ENCODE measurements at regions not wholly inside any gene's neighbourhood (a gene's known extent, or its start where the extent isn't known, plus 50 kb on each side); places are given as distances from the start of the nearest gene placed in this dataset.

DNA sequence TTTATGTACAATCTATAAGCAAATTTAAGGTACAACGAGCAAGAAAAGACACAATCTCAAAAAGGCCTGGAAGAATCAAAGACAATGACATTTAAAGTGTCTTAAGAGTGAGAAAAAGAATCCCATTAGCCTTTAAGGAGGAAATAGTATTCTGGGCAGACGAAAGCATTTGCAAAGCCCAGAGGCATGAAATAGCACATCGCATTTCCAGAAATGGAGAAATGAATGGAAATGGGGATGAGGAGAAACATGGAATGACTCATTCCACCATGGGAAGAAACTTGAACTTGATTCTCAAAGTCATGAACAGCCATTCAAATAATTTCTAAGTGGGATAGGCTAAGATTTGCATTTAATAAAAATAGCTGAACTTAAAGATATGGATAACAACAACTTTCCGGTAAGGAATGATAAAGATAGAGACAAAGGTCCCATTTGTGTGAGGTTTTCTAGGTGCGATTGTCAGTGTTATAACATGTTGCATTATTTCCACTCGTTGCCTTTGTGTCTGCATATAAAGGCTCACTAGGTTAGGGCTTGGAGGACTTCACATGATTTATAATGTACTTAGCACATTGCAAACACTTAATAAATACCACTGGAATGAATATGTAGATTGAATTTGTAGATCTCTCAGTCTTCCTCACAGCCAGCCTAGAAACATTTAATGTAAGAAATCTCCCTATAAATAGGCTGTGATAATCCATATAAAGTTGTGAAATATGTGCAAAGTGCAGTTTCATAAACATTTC lies 310.3 kb upstream of the KLF6 start:
- CTCF ChIA-PET = no interaction called here
- no peaks in the 10 kb centered on the region for H3K36me3 Mint-ChIP-seq
- DNase-seq (ENCODE audit: low spot score) (no peak), ATAC-seq (no peak)
- no peak overlapping the region for H3K4me3 Mint-ChIP-seq
- POLR2A ChIA-PET = no interaction called here
- no peaks in the 10 kb centered on the region for H3K27me3 Mint-ChIP-seq (ENCODE audit: low read depth)
- H3K27ac Mint-ChIP-seq = no peak overlapping the region
- no peak for TF ChIP-seq NR2C2 (CRISPR knock-in tag; IDR thresholded peaks at IDR 0.05)
- H3K9me3 Mint-ChIP-seq = 0 out of 2 replicates have a peak, but pooled peaks cover 4% of the 10 kb centered on the region
- no peaks in the 10 kb centered on the region; the same call in 1 of the 2 replicates for H3K4me1 Mint-ChIP-seq

DNA sequence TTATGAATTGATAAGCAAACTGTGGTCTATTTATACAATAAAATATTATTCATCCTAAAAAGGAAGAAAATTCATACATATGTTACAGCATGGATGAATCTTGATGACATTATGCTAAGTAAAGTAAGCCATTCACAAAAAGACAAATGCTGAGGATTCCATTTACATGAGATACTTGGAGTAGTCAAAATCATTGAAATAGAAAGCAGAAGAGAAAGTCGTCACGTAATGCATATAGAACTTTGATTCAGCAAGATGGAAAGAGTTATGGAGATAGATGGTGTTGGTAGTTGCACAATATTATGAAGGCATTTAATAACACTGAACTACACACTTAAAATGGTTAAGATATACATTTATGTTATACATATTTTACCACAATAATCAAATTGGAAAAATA lies 309.7 kb upstream of the KLF6 start:
- ChIA-PET POLR2A (no interaction called here), CTCF (no interaction called here)
- H3K36me3 Mint-ChIP-seq = no peaks in the 10 kb centered on the region
- 0 out of 2 replicates have a peak, but pooled peaks cover 4% of the 10 kb centered on the region for H3K9me3 Mint-ChIP-seq
- no peak overlapping the region for H3K4me3 Mint-ChIP-seq
- no peak for DNase-seq (ENCODE audit: low spot score)
- H3K27ac Mint-ChIP-seq = no peak overlapping the region
- no peak for ATAC-seq
- H3K27me3 Mint-ChIP-seq (ENCODE audit: low read depth) = no peaks in the 10 kb centered on the region
- TF ChIP-seq, protein P1, sequence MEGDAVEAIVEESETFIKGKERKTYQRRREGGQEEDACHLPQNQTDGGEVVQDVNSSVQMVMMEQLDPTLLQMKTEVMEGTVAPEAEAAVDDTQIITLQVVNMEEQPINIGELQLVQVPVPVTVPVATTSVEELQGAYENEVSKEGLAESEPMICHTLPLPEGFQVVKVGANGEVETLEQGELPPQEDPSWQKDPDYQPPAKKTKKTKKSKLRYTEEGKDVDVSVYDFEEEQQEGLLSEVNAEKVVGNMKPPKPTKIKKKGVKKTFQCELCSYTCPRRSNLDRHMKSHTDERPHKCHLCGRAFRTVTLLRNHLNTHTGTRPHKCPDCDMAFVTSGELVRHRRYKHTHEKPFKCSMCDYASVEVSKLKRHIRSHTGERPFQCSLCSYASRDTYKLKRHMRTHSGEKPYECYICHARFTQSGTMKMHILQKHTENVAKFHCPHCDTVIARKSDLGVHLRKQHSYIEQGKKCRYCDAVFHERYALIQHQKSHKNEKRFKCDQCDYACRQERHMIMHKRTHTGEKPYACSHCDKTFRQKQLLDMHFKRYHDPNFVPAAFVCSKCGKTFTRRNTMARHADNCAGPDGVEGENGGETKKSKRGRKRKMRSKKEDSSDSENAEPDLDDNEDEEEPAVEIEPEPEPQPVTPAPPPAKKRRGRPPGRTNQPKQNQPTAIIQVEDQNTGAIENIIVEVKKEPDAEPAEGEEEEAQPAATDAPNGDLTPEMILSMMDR (IDR thresholded peaks at IDR 0.05) = no peak
- TF ChIP-seq, protein P2, sequence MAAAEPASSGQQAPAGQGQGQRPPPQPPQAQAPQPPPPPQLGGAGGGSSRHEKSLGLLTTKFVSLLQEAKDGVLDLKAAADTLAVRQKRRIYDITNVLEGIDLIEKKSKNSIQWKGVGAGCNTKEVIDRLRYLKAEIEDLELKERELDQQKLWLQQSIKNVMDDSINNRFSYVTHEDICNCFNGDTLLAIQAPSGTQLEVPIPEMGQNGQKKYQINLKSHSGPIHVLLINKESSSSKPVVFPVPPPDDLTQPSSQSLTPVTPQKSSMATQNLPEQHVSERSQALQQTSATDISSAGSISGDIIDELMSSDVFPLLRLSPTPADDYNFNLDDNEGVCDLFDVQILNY (CRISPR knock-in tag; IDR thresholded peaks at IDR 0.05) = no peak
- TF ChIP-seq NR3C1 (CRISPR knock-in tag; conservative IDR thresholded peaks at IDR 0.05; ENCODE audit: low read depth) = no peak
- TF ChIP-seq ZNF121 (CRISPR knock-in tag; IDR thresholded peaks at IDR 0.05) = no peak
- no peak for TF ChIP-seq ZNF396 (CRISPR knock-in tag; IDR thresholded peaks at IDR 0.05; ENCODE audit: borderline replicate concordance)
- no peak for TF ChIP-seq ZNF671 (CRISPR knock-in tag; IDR thresholded peaks at IDR 0.05)
- TF ChIP-seq, protein P3, sequence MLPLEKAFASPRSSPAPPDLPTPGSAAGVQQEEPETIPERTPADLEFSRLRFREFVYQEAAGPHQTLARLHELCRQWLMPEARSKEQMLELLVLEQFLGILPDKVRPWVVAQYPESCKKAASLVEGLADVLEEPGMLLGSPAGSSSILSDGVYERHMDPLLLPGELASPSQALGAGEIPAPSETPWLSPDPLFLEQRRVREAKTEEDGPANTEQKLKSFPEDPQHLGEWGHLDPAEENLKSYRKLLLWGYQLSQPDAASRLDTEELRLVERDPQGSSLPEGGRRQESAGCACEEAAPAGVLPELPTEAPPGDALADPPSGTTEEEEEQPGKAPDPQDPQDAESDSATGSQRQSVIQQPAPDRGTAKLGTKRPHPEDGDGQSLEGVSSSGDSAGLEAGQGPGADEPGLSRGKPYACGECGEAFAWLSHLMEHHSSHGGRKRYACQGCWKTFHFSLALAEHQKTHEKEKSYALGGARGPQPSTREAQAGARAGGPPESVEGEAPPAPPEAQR (CRISPR knock-in tag; IDR thresholded peaks at IDR 0.05) = no peak
- TF ChIP-seq, protein P4, sequence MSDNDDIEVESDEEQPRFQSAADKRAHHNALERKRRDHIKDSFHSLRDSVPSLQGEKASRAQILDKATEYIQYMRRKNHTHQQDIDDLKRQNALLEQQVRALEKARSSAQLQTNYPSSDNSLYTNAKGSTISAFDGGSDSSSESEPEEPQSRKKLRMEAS (CRISPR knock-in tag; IDR thresholded peaks at IDR 0.05) = no peak
- TF ChIP-seq NR1H2 (CRISPR knock-in tag; IDR thresholded peaks at IDR 0.05) = no peak
- TF ChIP-seq, protein P5, sequence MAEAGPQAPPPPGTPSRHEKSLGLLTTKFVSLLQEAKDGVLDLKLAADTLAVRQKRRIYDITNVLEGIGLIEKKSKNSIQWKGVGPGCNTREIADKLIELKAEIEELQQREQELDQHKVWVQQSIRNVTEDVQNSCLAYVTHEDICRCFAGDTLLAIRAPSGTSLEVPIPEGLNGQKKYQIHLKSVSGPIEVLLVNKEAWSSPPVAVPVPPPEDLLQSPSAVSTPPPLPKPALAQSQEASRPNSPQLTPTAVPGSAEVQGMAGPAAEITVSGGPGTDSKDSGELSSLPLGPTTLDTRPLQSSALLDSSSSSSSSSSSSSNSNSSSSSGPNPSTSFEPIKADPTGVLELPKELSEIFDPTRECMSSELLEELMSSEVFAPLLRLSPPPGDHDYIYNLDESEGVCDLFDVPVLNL (CRISPR knock-in tag; IDR thresholded peaks at IDR 0.05; ENCODE audit: borderline replicate concordance, low read depth) = no peak
- no peak for TF ChIP-seq TCF7 (CRISPR knock-in tag; IDR thresholded peaks at IDR 0.05; ENCODE audit: low read depth)
- no peak for TF ChIP-seq MYBL2 (CRISPR knock-in tag; IDR thresholded peaks at IDR 0.05)
- TF ChIP-seq KAT7 (CRISPR knock-in tag; IDR thresholded peaks at IDR 0.05; ENCODE audit: borderline replicate concordance) = no peak
- TF ChIP-seq CREM (CRISPR knock-in tag; IDR thresholded peaks at IDR 0.05) = no peak
- TF ChIP-seq, protein P6, sequence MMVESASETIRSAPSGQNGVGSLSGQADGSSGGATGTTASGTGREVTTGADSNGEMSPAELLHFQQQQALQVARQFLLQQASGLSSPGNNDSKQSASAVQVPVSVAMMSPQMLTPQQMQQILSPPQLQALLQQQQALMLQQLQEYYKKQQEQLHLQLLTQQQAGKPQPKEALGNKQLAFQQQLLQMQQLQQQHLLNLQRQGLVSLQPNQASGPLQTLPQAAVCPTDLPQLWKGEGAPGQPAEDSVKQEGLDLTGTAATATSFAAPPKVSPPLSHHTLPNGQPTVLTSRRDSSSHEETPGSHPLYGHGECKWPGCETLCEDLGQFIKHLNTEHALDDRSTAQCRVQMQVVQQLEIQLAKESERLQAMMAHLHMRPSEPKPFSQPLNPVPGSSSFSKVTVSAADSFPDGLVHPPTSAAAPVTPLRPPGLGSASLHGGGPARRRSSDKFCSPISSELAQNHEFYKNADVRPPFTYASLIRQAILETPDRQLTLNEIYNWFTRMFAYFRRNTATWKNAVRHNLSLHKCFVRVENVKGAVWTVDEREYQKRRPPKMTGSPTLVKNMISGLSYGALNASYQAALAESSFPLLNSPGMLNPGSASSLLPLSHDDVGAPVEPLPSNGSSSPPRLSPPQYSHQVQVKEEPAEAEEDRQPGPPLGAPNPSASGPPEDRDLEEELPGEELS (CRISPR knock-in tag; IDR thresholded peaks at IDR 0.05) = no peak
- H3K4me1 Mint-ChIP-seq = no peaks in the 10 kb centered on the region; the same call in 1 of the 2 replicates
